Breast epithelium (tissue), 4 donors: ENCODE measurements at regions not wholly inside any gene's neighbourhood (a gene's known extent, or its start where the extent isn't known, plus 50 kb on each side); places are given as distances from the start of the nearest gene placed in this dataset.

Source experiments
- DNase-seq, 2 donors: peaks; one replicate each; pipeline ENCODE4 v3.0.0-alpha.2; 2019; ENCODE audit warnings: low spot score in 2 of 2
- H3K27ac ChIP-seq, 2 donors: fragments of 200-600 bp; sonication (generic) in 1 of 2; one replicate each; pipeline ENCODE4 v1.5.1; 2016 to 2019; ENCODE audit warnings: mild to moderate bottlenecking in 1 of 2
- H3K27me3 ChIP-seq, 2 donors: fragments of 200-600 bp; sonication (generic) in 1 of 2; one replicate each; pipeline versions ENCODE4 v1.5.1 to v1.6.0; 2017 to 2019; ENCODE audit warnings: control low read depth in 1 of 2, mild to moderate bottlenecking in 1 of 2
- H3K36me3 ChIP-seq: fragments of 200-600 bp; one replicate; pipeline ENCODE4 v1.5.1; 2019
- H3K4me1 ChIP-seq, 2 donors: fragments of 200-600 bp; sonication (generic); one replicate each; pipeline ENCODE4 v1.5.1; 2016 to 2019; ENCODE audit warnings: control low read depth in 1 of 2
- H3K4me3 ChIP-seq, 3 donors: fragments of 200-600 bp; sonication (generic); 1 replicate in 2 of 3; 2 replicates in 1 of 3; pipeline ENCODE4 v1.5.1; 2016 to 2019; ENCODE audit warnings: mild to moderate bottlenecking in 3 of 3, moderate library complexity in 2 of 3
- H3K9me3 ChIP-seq, 2 donors: fragments of 200-600 bp; sonication (generic) in 1 of 2; one replicate each; pipeline ENCODE4 v1.5.1; 2016 to 2019; ENCODE audit warnings: control low read depth in 1 of 2
- CTCF ChIP-seq, 3 donors: fragments of 450-650 bp; IDR thresholded peaks; one replicate each; pipeline ENCODE4 v1.5.1; 2016 to 2017; ENCODE audit warnings: antibody characterized with exemption in 3 of 3, mild to moderate bottlenecking in 3 of 3, moderate library complexity in 3 of 3
- POLR2A ChIP-seq: fragments of 450-650 bp; IDR thresholded peaks from one replicate; pipeline ENCODE4 v1.6.1; 2016; ENCODE audit warnings: antibody characterized with exemption, mild to moderate bottlenecking, moderate library complexity
- POLR2AphosphoS5 ChIP-seq, 3 donors: sonication (generic); formaldehyde crosslinking; IDR thresholded peaks; one replicate each; pipeline ENCODE4 v1.6.1; 2017; ENCODE audit warnings: antibody characterized with exemption in 3 of 3
- intact Hi-C: fragments of 100-400 bp; cut with DNase I; formaldehyde crosslinking; loops from one replicate; pipeline ENCODE4 v1.15.1; 2023; ENCODE audit warnings: low total_unique reads

GRCh38 chr2:122389694-122390093 is 634.2 kb downstream of the TSN start:
- TF ChIP-seq CTCF (IDR thresholded peaks at IDR 0.05) (no peak), POLR2AphosphoS5 (IDR thresholded peaks at IDR 0.05) (no peak), POLR2A (no peak)
- Histone ChIP-seq H3K27me3 (no peaks in the 10 kb centered on the region), H3K4me3 (no peak overlapping the region), H3K9me3 (peaks cover 7 to 24% of the 10 kb centered on the region in 2 donors), H3K27ac (no peak overlapping the region), H3K36me3 (no peaks in the 10 kb centered on the region), H3K4me1 (no peaks in the 10 kb centered on the region)
- intact Hi-C loops = no loop called here
- DNase-seq = no peak

- Histone ChIP-seq H3K27me3 (no peaks in the 10 kb centered on the region), H3K4me3 (no peak overlapping the region), H3K27ac (no peak overlapping the region), H3K36me3 (no peaks in the 10 kb centered on the region), H3K4me1 (no peaks in the 10 kb centered on the region), H3K9me3 (peaks cover 7 to 24% of the 10 kb centered on the region in 2 donors)
- intact Hi-C loops = no loop called here
- no peak for DNase-seq
- TF ChIP-seq CTCF (IDR thresholded peaks at IDR 0.05) (no peak), POLR2AphosphoS5 (IDR thresholded peaks at IDR 0.05) (no peak), POLR2A (no peak)
These were observed 635.0 kb downstream of the TSN start for GRCh38 chr2:122390406-122390805.

- intact Hi-C loops = no loop called here
- Histone ChIP-seq H3K4me1 (no peaks in the 10 kb centered on the region), H3K4me3 (no peak overlapping the region), H3K27me3 (no peaks in the 10 kb centered on the region), H3K9me3 (peaks cover 7 to 24% of the 10 kb centered on the region in 2 donors), H3K36me3 (no peaks in the 10 kb centered on the region), H3K27ac (no peak overlapping the region)
- DNase-seq = no peak
- TF ChIP-seq POLR2A (no peak), CTCF (IDR thresholded peaks at IDR 0.05) (no peak), POLR2AphosphoS5 (IDR thresholded peaks at IDR 0.05) (no peak)
These were observed 636.3 kb downstream of the TSN start for GRCh38 chr2:122391726-122392125.

- Histone ChIP-seq H3K9me3 (no peaks in the 10 kb centered on the region), H3K27ac (no peak overlapping the region), H3K36me3 (no peaks in the 10 kb centered on the region), H3K4me3 (no peak overlapping the region), H3K4me1 (no peaks in the 10 kb centered on the region), H3K27me3 (no peaks in the 10 kb centered on the region)
- no peak for DNase-seq
- TF ChIP-seq POLR2AphosphoS5 (IDR thresholded peaks at IDR 0.05) (no peak), CTCF (IDR thresholded peaks at IDR 0.05) (no peak), POLR2A (no peak)
- intact Hi-C loops = no loop called here
These were observed 640.2 kb downstream of the TSN start for GRCh38 chr2:122395687-122396086.

GRCh38 chr2:122411231-122411630 is 655.8 kb downstream of the TSN start:
- TF ChIP-seq POLR2AphosphoS5 (IDR thresholded peaks at IDR 0.05) (no peak), POLR2A (no peak), CTCF (IDR thresholded peaks at IDR 0.05) (no peak)
- intact Hi-C loops = no loop called here

More at GRCh38 chr2:122411231-122411630, 655.8 kb downstream of the TSN start:
- no peaks in the 10 kb centered on the region for H3K27me3 ChIP-seq
- DNase-seq = no peak
- H3K4me1 ChIP-seq = no peaks in the 10 kb centered on the region
- no peak overlapping the region for H3K27ac ChIP-seq
- no peaks in the 10 kb centered on the region for H3K36me3 ChIP-seq
- no peaks in the 10 kb centered on the region for H3K9me3 ChIP-seq
- no peak overlapping the region for H3K4me3 ChIP-seq
